ENCODE measurements at regions not wholly inside any gene's neighbourhood (a gene's known extent, or its start where the extent isn't known, plus 50 kb on each side); places are given as distances from the start of the nearest gene placed in this dataset.
A peak's percentile ranks its signal among the peaks of the same experiment; 100 is the strongest.

DNA sequence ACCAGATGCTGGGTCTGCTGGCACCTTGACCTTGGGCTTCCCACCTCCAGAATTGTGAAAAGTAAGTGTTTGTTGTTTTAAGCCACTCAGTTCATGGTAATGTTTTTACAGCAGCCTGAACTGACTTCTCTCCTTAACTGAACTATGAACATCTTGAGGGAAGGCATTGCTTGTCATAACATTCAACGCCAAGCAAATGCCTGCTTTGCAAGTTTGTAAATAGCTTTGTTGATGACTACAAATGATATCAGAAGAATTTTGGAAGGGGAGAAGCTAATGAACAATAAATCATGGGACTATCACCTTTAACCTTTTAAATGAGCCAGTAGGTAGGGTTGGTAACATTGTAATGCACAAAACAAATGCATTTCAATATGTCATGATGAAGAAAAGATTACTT, 402.4 kb upstream of the ADARB2 start:
- Histone ChIP-seq H2AFZ (ENCODE audit: insufficient read depth, low read depth, low read length, poor library complexity, severe bottlenecking) (no peak overlapping the region), H3K4me1 (ENCODE audit: control insufficient read depth in 2 of 2, insufficient read depth in 2 of 2, low read length in 2 of 2) (no peaks in the 10 kb centered on the region), H3K9me3 (ENCODE audit: control extremely low read depth in 1 of 3, control insufficient read depth in 2 of 3, insufficient read depth in 1 of 3, low read length in 2 of 3) (no peaks in the 10 kb centered on the region), H3K27ac (ENCODE audit: low read length in 2 of 2) (no peak overlapping the region), H3K36me3 (replicated peaks in 1 of 2; ENCODE audit: control extremely low read depth in 1 of 2, control insufficient read depth in 1 of 2, extremely low read depth in 1 of 2, insufficient read depth in 2 of 2, low read length in 1 of 2) (no peaks in the 10 kb centered on the region), H3K79me2 (ENCODE audit: control insufficient read depth, insufficient read depth, low read length) (no peaks in the 10 kb centered on the region), H3K4me3 (ENCODE audit: control extremely low read depth in 1 of 5, extremely low read depth in 1 of 5, insufficient read depth in 1 of 5, low read depth in 2 of 5, low read length in 4 of 5) (no peak overlapping the region), H3K9ac (ENCODE audit: low read length) (no peak overlapping the region), H4K20me1 (ENCODE audit: control insufficient read depth, insufficient read depth, low read length, poor library complexity, severe bottlenecking) (no peaks in the 10 kb centered on the region), H3K27me3 (replicated peaks in 1 of 4; ENCODE audit: control extremely low read depth in 1 of 4, control insufficient read depth in 3 of 4, insufficient read depth in 4 of 4, low read length in 3 of 4) (no peaks in the 10 kb centered on the region), H3K4me2 (replicated peaks; ENCODE audit: low read depth, low read length, poor library complexity, severe bottlenecking) (no peak overlapping the region)
- POLR2A ChIA-PET, result no interaction called here
- no peaks in the 10 kb centered on the region for H3K4me1 Mint-ChIP-seq
- no peaks in the 10 kb centered on the region for H3K9me3 Mint-ChIP-seq (ENCODE audit: insufficient read depth)
- no peak overlapping the region for H3K4me3 Mint-ChIP-seq
- no CpG with 5 or more reads among the region's 1 CpG for WGBS (ENCODE audit: insufficient coverage)
- CTCF ChIA-PET, result no interaction called here
- no peak overlapping the region for H3K27ac Mint-ChIP-seq
- intact Hi-C loops (cut with micrococcal nuclease), result no loop called here
- no peak for ATAC-seq (ENCODE audit: low read depth)
- DNase-seq, result no peak
- peaks cover 11% of the 10 kb centered on the region for H3K27me3 Mint-ChIP-seq
- TF ChIP-seq, protein P1, sequence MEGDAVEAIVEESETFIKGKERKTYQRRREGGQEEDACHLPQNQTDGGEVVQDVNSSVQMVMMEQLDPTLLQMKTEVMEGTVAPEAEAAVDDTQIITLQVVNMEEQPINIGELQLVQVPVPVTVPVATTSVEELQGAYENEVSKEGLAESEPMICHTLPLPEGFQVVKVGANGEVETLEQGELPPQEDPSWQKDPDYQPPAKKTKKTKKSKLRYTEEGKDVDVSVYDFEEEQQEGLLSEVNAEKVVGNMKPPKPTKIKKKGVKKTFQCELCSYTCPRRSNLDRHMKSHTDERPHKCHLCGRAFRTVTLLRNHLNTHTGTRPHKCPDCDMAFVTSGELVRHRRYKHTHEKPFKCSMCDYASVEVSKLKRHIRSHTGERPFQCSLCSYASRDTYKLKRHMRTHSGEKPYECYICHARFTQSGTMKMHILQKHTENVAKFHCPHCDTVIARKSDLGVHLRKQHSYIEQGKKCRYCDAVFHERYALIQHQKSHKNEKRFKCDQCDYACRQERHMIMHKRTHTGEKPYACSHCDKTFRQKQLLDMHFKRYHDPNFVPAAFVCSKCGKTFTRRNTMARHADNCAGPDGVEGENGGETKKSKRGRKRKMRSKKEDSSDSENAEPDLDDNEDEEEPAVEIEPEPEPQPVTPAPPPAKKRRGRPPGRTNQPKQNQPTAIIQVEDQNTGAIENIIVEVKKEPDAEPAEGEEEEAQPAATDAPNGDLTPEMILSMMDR (IDR thresholded peaks at IDR 0.05), result no peak
- no peak for TF ChIP-seq EZH2 (IDR thresholded peaks at IDR 0.05; ENCODE audit: borderline replicate concordance, insufficient read depth, low read depth, low read length, poor library complexity, severe bottlenecking)

DNA sequence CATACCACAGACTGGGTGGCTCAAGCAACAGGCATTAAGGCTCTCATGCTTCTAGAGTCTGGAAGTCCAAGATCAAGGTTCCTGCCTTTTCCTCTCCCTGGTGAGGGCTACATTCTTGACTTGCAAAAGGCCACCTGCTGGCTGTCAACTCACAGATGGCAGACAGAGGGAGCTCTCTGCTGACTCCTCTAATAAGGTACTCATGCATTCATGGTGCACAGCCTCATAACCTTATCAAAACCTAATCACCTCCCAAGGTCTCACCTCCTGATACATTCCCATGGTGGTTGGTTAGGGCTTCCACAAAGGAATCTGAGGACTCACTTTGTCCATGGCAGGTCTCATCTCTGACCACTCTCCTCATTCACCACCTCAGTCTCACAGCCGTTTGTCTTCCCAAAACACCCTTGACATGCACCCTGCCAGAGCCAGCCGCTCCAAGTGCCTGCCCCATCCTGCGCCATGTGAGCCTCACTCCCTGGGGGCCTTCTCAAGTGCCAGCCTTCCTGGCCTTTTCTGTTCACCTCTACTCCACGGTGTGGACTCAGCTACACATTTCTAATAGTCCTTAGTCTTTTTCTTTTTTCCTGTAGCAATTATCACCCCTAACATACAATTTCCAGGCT, 400.3 kb upstream of the ADARB2 start:
- ChIA-PET POLR2A (no interaction called here), CTCF (interaction anchor here (0.7 to 1.2 kb wide), 2 partner anchors 718 to 905 kb away, joined by 4 to 5 read pairs; no protein-coding TSS in a partner anchor)
- no peaks in the 10 kb centered on the region for H3K27me3 ChIP-seq (replicated peaks in 1 of 4; ENCODE audit: control extremely low read depth in 1 of 4, control insufficient read depth in 3 of 4, insufficient read depth in 4 of 4, low read length in 3 of 4)
- no peaks in the 10 kb centered on the region for H3K4me1 ChIP-seq (ENCODE audit: control insufficient read depth in 2 of 2, insufficient read depth in 2 of 2, low read length in 2 of 2)
- Mint-ChIP-seq H3K4me1 (no peaks in the 10 kb centered on the region), H3K27ac (no peak overlapping the region), H3K9me3 (ENCODE audit: insufficient read depth) (no peaks in the 10 kb centered on the region), H3K4me3 (no peak overlapping the region), H3K27me3 (peaks cover 7% of the 10 kb centered on the region)
- no peak overlapping the region for H3K4me2 ChIP-seq (replicated peaks; ENCODE audit: low read depth, low read length, poor library complexity, severe bottlenecking)
- intact Hi-C loops (cut with micrococcal nuclease), result loop anchor here (2.0 kb wide), 1 partner anchor 905 kb away; no protein-coding TSS in a partner anchor
- no peaks in the 10 kb centered on the region for H3K9me3 ChIP-seq (ENCODE audit: control extremely low read depth in 1 of 3, control insufficient read depth in 2 of 3, insufficient read depth in 1 of 3, low read length in 2 of 3)
- H3K36me3 ChIP-seq (replicated peaks in 1 of 2; ENCODE audit: control extremely low read depth in 1 of 2, control insufficient read depth in 1 of 2, extremely low read depth in 1 of 2, insufficient read depth in 2 of 2, low read length in 1 of 2), result no peaks in the 10 kb centered on the region
- H4K20me1 ChIP-seq (ENCODE audit: control insufficient read depth, insufficient read depth, low read length, poor library complexity, severe bottlenecking), result no peaks in the 10 kb centered on the region
- H3K79me2 ChIP-seq (ENCODE audit: control insufficient read depth, insufficient read depth, low read length), result no peaks in the 10 kb centered on the region
- peak; percentile 13 for DNase-seq
- no peak overlapping the region for H3K9ac ChIP-seq (ENCODE audit: low read length)
- H2AFZ ChIP-seq (ENCODE audit: insufficient read depth, low read depth, low read length, poor library complexity, severe bottlenecking), result no peak overlapping the region
- TF ChIP-seq EZH2 (IDR thresholded peaks at IDR 0.05; ENCODE audit: borderline replicate concordance, insufficient read depth, low read depth, low read length, poor library complexity, severe bottlenecking), result no peak
- TF ChIP-seq, protein P1 (IDR thresholded peaks at IDR 0.05), result peak; percentile 27
- no peak overlapping the region for H3K27ac ChIP-seq (ENCODE audit: low read length in 2 of 2)
- 89% methylated on average over 4 of the region's 4 CpGs for WGBS (ENCODE audit: insufficient coverage)
- ATAC-seq (ENCODE audit: low read depth), result no peak
- H3K4me3 ChIP-seq (ENCODE audit: control extremely low read depth in 1 of 5, extremely low read depth in 1 of 5, insufficient read depth in 1 of 5, low read depth in 2 of 5, low read length in 4 of 5), result no peak overlapping the region

Data from B cell (primary cell).